Hematopoietic multipotent progenitor cell treated with erythropoietin and hydrocortisone succinate and interleukin-3 and kit ligand, for 6 days (in vitro differentiated cells): ENCODE measurements at regions not wholly inside any gene's neighbourhood (a gene's known extent, or its start where the extent isn't known, plus 50 kb on each side); places are given as distances from the start of the nearest gene placed in this dataset.
"Not testable (repeated sequence)": the region's sequence is repeated elsewhere in the genome, so short reads cannot be mapped to it uniquely, and the experiment has no call there.

Experiments used
- DNase-seq: peaks from one replicate; pipeline ENCODE4 v3.0.0-alpha.2; 2015

DNA sequence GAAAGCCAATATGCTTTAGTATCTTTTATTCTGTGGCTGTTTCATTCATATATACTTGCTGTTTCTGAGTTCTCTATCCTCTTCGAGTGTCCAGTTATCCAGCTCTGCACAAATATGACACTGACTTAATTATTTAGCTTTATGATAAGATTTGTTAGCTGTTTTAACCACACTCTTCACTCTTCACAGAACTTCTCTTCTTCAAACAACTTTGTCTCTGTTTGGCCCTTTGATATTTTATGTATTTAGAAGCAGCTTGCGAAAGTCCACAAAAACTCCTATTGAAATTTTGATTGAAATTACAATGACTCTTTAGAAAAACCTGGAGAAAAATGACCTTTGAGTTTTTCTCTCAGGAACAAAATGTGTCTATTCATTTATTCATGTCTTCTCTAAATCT is 407.0 kb downstream of the CPS1 start:
- DNase-seq = no peak

DNA sequence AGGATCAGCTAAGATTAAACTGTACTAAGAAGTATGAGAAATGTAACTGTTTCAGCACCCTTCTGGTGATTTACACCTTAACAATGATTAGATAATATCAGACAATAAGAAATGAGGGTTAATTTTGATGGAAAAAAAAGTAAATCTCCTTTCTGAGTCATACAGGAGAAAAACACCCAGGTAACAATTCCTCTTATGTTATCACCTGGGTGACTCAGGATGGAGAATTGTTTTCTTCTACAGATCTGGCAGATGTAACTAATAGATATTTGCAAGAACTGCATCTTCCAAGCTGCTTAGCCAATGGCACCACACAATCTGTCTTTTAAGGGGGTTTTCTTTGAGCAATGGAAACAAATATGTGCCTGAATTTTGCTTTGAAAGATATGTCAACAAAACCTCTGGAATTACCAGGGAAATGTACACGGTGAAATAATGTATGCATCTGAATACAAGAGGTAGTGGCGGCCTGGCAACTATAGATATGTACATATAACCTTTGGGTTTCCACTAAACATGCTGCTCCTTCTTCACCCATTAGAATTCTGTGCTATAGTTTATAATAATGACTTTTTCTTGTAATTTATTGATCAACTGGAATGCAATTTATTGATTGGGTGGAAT is 407.9 kb downstream of the CPS1 start:
- no peak for DNase-seq

DNA sequence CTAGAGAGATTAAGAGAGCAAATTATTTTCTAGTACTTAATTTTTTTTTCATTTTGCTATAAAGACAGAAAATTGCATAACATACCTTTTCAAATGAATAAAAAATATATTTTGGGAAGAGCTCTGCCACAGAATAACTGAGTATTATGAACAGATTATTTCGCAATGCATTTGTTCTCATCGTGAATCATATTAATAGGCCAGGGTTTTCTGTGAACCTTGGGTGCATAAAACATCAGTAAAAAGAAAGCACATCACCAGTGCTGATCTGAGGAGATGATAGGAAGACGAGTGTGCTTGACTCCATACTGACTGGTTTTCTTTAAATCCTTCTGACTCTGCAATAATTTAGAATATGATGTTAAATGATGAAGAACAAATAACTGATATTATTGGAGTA is 409.1 kb downstream of the CPS1 start:
- no peak for DNase-seq

DNA sequence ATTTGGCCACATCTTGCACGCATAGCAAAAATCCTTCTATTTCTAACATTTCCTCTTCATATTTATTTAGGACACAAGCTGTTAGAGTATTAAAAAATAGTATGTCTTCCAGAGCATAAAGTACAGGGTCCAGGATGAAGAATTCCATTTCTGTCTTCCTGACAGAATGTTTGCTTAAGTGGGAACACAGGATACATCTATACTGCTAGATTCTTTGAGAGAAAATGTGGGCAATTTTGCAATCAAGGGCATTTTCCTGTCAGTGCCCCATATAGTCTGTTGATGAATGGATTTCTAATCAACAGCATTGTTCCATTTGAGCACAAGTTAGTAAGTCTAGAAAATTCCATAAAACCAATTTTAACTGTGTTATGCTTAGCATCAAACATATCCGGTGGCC is 409.9 kb downstream of the CPS1 start:
- DNase-seq = no peak

DNA sequence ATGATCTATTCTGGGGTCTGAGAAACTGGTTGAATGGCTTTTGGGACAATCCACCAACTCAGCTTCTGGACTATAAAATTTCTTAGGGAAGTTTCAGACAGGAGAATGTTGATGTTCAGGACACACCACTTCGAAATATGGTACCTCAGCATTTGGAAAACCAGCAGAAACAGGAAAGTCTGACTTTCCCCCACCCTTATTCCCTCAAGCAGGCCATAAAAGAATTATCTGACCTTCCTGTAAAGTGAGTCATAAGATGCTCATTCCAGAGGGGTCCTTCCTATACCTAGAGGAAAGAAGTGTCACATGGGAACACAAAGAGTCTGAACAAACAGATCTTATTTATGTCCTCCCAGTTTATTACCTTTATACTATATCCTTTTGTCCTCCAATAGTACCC is 415.0 kb downstream of the CPS1 start:
- DNase-seq = no peak

DNA sequence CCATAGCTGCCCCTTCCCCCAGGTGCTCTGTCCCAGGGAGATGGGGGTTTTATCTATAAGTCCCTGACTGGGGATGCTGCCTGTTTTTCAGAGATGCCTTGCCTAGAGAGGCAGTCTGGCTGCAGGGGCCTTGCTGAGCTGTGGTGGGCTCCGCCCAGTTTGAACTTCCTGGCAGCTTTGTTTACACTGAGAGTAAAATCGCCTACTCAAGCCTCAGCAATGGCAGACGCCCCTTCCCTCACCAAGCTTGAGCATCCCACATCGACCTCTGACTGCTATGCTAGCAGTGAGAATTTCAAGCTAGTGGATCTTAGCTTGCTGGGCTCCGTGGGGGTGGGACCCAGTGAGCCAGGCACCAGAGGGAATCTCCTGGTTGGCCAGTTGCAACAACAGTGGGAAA is 430.4 kb downstream of the CPS1 start:
- not testable (repeated sequence) for DNase-seq

DNA sequence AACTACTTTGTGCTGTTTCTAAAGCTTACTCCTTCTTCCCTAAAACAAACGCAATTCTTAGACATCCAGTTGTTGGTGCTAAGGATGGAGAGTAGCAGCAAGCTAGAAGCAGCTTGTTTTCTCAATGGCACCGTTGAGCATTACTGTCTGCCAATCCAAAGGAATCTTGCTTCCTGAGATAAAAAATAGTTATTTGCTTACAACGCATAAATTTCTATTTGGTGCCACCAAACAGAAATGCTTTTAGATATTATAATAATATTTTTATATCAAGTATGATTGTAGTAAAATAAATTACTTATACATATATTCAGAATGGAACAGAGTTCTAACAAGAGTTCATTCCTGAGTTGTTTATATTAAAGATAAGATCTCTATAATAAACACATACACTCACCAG is 434.7 kb downstream of the CPS1 start:
- no peak for DNase-seq

DNA sequence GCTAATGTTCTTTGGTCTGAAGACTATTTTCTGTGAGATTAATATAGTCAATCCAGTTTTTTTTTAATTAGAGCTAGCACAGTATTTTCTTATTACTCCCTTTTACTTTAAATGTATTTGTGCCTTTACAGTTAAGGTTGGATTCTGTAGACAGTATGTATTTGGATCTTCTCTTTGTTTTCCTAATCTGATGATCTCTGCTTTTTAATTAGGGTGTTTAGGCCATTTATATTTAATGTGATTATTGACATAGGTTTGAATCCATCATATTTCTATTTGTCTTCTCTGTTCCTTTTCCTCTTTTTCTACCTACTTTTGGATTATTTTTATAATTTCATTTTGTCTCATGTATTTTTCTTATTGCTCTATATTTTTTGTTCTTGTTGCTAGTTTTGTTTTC is 437.7 kb downstream of the CPS1 start:
- no peak for DNase-seq

DNA sequence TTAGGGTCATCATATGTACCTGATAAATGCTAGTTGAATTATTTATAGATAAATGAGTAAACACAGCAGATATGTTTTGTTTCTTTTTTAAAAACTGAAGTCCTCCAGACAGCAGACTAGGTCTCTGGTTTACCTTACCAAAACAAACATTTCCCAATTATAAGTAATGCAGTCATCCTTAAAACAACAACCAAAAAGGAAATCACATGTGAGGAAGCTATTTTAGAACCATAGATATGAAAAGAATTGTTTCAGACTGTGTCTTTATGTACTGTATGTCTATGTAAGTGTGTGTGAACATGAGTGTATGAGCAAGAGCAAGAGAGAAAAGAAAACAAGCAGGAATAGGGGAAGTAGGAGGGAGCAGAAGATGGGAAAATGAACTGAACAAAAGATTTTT is 441.0 kb downstream of the CPS1 start:
- no peak for DNase-seq

DNA sequence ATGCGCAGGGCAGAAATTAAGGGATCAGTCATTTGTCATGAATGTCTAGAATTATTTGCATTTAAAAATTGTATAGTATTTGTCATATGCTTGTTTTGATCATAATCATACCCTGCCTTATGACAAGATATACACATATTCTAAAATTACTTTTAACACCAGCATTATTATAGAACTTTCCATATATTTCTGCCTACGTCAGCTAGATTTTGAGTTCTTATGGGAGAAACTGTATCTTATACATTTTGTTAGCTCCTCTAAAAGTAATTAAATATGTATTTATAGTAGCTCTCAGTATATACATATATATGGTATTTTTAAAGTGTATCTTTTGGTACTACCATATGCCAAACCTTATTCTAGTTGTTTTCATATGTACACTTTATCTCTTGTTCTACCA is 441.9 kb downstream of the CPS1 start:
- DNase-seq = no peak

DNA sequence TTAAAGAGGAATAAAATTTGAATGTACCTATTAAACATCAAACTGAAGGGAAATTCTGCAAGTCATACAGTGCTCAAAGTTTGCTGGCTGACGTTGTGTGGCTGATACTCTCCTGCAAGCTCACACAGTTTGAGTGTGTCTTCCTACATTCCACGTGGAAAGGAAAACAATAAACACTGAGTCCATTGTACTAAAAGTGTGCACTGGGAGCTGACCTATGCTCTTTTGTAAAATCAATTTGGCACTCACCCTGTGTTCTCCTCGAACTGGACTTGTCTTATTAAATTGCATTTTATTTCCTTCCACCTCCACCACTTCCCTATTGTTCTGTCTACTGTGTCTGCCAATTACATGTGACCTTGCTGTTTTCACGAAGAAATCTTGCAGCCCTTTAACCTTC is 458.0 kb downstream of the CPS1 start:
- DNase-seq = no peak

DNA sequence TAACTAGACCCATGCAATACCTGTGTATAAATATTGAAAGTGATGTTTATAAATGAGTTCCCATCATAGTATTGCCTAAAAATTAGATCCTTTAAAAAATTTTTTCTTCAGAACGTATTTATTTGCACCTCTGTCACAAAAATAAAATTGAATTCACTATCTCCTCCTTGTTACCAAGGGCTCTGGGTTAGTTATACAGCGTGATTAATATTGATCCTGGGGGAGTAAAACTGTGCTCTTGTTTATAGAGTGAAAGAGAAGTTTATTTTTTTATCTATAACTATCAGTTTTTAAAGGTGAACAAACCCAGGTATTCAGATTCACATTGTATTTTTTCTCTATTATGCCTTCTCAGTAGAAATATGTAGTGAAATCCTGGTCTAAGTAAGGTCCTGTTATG is 458.5 kb downstream of the CPS1 start:
- DNase-seq = no peak

DNA sequence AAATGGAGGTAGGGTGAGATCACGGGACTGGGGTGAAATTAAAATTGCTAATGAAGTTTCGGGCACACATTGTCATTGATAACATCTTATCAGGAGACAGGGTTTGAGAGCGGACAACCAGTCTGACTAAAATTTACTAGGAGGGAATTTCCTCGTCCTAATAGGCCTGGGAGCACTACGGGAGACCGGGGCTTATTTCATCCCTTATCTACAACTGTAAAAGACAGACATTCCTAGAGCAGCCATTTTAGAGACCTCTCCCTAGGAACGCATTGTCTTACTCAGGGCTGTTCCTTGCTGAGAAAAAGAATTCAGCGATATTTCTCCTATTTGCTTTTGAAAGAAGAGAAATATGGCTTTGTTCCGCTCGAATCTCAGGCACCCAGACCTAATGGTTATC is 468.7 kb downstream of the CPS1 start:
- DNase-seq = not testable (repeated sequence)

DNA sequence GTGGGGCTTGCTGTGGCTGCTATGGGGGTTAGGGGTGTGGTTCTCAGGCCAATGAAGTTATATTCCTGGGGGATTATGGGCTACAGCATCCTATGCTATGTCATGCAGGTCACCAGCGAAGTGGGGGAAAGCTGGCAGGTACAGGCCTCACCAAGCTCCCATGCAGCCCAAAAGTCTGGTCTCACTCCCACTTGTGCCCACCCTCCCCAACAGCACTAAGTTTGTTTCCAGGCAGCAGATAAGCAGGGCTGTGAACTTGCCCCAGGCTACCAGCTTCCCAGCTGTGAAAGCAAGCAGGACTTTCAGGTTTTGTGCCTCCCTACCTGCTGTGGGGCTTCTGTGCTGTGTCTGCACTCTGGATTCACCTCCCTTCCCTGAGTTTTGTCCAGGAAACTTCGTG is 469.7 kb downstream of the CPS1 start:
- no peak for DNase-seq

DNA sequence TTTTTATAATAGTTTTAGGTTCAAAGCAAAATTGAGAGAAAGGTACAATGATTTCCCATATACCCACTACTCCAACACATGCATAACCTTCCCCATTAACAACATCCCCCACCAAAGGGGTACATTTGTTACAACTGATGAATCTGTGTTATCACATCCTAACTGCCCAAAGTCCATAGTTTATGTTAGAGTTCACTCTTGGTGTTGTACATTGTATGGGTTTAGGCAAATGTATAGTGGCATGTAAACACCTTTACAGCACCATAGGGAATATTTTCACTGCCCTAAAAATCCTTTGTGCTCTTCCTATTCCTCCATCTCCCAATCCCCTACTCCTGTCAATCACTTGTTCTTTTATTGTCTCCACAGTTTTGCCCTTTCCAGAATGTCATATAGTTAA is 471.6 kb downstream of the CPS1 start:
- DNase-seq = no peak

DNA sequence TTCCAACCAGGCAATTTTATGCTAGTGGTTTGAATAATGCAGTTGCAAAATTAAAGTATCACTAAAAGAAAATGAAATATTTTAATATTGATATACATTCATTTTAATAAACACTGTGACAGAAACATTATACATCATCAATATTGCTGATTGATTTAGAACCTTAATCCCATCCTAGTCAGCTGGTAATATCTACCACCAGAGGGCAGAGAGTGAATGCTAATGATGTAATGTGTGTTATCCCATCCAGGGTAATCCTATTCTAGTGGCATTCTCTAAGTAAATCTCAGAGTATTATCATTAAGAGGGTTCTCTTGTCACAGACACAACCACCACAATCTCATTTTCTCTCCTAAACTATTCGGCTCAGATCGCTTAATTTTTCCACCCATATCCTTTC is 477.4 kb downstream of the CPS1 start:
- peak; percentile 7 for DNase-seq

DNA sequence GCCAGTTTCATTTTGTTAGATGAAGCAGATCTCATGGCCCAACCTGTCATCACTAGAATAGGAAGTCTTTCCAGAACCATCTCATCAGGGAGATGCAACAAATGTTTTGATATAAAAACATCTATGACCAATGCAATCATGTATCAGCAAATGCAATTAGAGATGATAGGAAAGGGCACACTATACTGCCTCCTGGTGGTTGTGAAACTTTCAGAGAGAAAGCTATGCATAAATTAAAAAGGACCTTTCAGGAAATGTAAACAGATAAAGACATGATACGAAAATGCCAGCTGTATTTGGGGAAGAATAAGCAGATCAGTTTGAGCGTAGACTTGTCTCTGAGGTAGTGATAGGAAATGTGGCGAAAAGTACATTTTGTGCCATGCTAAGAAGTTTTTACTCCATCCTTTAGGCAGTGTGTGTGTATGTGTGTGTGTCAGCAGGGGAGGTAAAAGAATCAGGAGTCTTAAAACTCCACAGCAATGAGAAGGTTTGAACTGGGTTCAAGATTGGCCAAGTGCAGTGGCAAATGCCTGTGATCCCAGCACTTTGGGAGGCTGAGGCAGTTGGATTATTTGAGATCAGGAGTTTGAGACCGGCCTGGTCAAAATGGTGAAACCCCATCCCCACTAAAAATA is 479.3 kb downstream of the CPS1 start:
- peak; percentile 57 for DNase-seq

DNA sequence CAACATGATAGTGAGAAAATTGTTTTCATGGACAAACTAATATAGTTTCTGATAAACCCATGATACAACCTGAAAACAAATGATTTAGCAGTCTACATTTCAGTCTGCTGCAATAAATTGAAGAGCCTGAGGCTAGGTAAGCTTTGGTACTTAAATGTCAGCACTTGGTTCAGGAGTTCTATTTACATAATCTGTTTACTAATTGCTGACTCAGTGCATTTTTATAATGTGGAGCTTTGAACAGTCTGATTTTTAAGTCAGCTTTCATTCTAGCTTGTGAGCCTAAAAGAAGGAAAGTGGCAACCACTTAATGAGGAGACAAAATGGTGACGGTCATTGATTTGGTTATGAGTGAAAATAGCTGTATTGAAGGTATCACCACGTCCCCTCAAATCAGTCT is 488.6 kb downstream of the CPS1 start:
- DNase-seq = no peak

DNA sequence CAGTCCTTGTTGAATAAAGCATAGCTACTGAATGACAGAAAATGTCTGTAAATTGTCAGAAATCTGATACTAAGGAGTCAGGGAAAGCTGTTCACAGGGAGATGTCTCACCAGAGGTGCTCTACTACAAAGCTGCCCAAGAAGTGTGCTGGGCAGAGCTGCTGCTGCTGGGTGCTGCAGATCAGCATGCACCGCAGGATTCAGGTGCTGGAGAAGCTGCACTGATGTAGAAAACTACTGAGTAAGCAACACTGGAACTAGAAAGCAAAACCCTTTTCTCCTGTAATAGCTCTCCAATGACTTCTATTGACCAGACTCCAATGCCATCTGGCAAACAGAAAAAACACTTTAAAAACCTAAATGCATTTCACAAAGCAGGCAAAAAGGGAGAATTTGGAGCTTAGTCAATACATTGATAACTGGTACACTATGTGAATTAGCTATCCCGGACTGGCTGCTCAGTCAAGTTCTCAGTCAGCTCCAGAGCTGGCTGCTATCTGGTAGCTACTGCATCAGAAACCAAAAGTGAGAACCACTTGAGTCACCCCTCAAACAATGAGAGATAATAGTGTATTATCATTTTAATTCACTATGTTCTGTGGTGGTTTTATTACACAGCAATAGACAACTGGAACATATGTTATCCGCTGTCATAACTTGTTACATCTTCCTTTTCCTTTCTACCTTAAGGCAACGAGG is 493.1 kb downstream of the CPS1 start:
- DNase-seq = no peak

DNA sequence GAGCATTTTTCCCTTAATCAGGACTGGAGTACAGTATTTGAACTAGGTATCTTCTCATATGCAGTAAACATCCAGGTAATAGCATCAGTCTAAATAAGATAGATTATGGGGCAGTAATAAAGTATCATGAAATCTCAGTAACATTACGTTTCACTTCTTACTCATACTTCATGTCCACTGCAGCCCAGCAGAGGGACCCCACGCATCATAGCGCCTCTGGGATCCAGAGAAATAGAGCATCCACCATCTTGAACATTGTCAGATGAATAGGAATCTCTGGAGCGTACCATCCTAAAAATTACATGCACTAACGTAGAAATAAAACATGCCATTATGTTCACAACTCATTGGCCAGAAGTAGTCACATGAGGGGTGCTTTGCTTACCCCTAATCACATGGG is 499.0 kb downstream of the CPS1 start:
- no peak for DNase-seq

DNA sequence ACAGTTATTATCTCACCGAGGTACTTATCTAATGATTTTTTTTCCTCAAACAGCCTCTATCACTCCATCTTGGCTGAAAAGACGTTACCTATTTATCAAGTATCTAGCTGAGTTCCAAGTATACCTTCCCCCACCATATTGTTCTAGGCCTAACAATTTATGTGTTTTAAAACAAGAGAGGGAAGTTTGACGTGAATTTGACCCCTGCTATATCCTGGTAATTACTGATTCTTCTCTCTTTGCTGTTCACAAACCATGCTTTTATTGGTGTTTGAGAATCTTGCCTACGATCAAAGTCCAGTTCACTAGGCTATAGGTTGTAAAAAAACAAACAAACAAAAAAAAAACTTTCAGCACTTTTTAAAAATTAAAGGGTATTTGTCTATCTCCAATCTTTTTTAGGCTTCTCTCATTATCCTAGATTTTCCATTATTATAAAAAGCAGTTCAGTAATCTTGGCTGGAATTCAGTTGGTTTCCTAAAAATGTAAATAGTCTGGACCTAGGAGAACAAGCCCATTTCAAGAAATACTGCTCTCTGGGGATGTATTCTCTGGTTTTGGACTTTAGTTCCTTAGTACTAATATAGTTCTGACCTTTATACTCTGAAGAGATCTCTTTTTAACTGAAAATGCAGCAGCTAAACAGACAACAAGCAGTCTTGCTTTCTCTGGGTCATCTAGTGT is 505.4 kb downstream of the CPS1 start:
- no peak for DNase-seq

DNA sequence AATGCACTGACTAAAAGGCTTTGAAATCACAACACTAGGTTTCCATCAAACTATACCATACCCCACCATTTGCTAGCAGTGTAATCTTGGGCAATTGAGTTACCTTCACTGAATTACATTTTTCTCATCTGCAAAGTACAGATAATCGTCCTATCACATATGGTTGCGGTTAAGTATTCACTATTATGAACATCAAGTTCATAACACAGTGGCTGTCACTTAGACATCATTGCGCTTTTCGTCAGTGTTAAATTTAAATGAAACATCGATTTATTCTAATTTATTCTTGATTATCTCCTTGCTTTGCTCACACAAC is 505.9 kb downstream of the CPS1 start:
- DNase-seq = no peak

DNA sequence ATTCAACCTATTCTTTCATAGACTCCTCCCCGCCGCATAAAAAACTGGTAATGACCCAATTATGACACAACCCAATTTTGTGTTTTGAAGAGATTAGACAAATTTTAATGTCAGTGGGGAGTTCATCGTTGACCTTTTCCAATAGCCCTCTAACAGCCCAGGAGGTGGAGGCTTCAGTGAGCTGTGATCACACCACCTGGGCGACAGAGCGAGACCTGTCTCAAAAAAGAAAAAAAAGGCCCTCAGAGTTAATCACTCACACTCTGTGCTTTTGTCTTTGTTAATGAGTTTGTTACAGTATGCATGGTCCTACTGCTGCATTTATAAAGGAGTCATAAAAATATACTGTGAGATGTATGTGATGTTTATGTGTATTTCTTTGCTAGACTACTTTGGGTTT is 510.6 kb downstream of the CPS1 start:
- no peak for DNase-seq

DNA sequence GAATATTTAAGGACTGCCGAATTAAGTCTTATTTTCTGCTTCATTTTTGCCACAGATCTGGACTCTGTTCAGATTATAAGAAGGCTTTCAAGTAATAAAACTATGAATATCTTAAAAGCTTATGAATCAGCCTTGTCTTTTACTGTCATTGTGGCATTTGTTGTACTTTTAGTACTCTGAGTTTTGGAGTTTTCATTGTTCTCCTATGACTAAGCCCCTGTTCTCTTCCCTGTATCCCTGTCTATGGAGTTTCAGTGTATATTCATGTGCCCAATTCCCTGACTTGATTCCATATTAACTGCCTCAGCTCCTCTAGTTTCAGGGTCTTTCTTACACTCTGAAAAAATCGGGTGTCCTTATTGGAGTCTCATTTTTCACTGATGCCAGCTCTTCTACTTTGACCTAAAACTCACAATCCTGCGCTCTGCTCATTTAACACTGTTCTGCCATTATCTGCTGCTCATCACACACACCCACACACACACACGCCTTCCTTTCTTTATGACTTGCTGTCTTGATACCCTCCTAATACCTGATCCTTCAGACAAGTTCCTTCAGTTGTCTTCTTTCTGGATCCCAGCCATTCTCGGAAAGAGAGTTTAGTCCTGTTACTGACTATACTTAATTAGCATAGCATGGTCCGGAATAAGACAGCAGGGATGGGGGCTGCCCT is 511.8 kb downstream of the CPS1 start:
- DNase-seq = no peak
